Breast epithelium (tissue), 3 donors: ENCODE measurements at regions not wholly inside any gene's neighbourhood (a gene's known extent, or its start where the extent isn't known, plus 50 kb on each side); places are given as distances from the start of the nearest gene placed in this dataset.

Experiments
- CTCF ChIP-seq, 3 donors: fragments of 450-650 bp; IDR thresholded peaks; one replicate each; pipeline ENCODE4 v1.5.1; 2016 to 2017; ENCODE audit warnings: antibody characterized with exemption in 3 of 3, mild to moderate bottlenecking in 3 of 3, moderate library complexity in 3 of 3
- POLR2A ChIP-seq: fragments of 450-650 bp; IDR thresholded peaks from one replicate; pipeline ENCODE4 v1.6.1; 2016; ENCODE audit warnings: antibody characterized with exemption, mild to moderate bottlenecking, moderate library complexity

- TF ChIP-seq CTCF (IDR thresholded peaks at IDR 0.05) (no peak), POLR2A (no peak)
These were observed 405.2 kb upstream of the CNKSR2 start for GRCh38 chrX:20968996-20969395.
